ENCODE measurements at regions not wholly inside any gene's neighbourhood (a gene's known extent, or its start where the extent isn't known, plus 50 kb on each side); places are given as distances from the start of the nearest gene placed in this dataset.

GRCh38 chr9:631596-631995 lies 209.9 kb upstream of the DMRT1 start:
- no peak for DNase-seq

GRCh38 chr9:633461-633860 lies 208.0 kb upstream of the DMRT1 start:
- DNase-seq: no peak

- no peak for DNase-seq
Measured at GRCh38 chr9:636931-637591, 204.4 kb upstream of the DMRT1 start.

- DNase-seq: no peak
Measured at GRCh38 chr9:638152-638551, 203.3 kb upstream of the DMRT1 start.

GRCh38 chr9:642014-642413 lies 199.5 kb upstream of the DMRT1 start:
- no peak for DNase-seq

- DNase-seq: no peak
Measured at GRCh38 chr9:643966-644365, 197.5 kb upstream of the DMRT1 start.

- no peak for DNase-seq
Measured at GRCh38 chr9:647522-647921, 194.0 kb upstream of the DMRT1 start.

GRCh38 chr9:649128-650074 lies 192.1 kb upstream of the DMRT1 start:
- DNase-seq: no peak

GRCh38 chr9:650362-650761 lies 191.1 kb upstream of the DMRT1 start:
- no peak for DNase-seq

GRCh38 chr9:651371-651770 lies 190.1 kb upstream of the DMRT1 start:
- no peak for DNase-seq

GRCh38 chr9:652914-653313 lies 188.6 kb upstream of the DMRT1 start:
- no peak for DNase-seq

- no peak for DNase-seq
Measured at GRCh38 chr9:653421-653820, 188.1 kb upstream of the DMRT1 start.

GRCh38 chr9:653856-654387 lies 187.6 kb upstream of the DMRT1 start:
- DNase-seq: no peak

GRCh38 chr9:655875-656274 lies 185.6 kb upstream of the DMRT1 start:
- DNase-seq: no peak

- no peak for DNase-seq
Measured at GRCh38 chr9:656926-657568, 184.4 kb upstream of the DMRT1 start.

- no peak for DNase-seq
Measured at GRCh38 chr9:659286-659685, 182.2 kb upstream of the DMRT1 start.

GRCh38 chr9:660227-660626 lies 181.3 kb upstream of the DMRT1 start:
- DNase-seq: no peak

- no peak for DNase-seq
Measured at GRCh38 chr9:663541-663940, 178.0 kb upstream of the DMRT1 start.

GRCh38 chr9:665296-665695 lies 176.2 kb upstream of the DMRT1 start:
- DNase-seq: no peak

GRCh38 chr9:671997-672396 lies 169.5 kb upstream of the DMRT1 start:
- DNase-seq: no peak

GRCh38 chr9:672851-673250 lies 168.6 kb upstream of the DMRT1 start:
- DNase-seq: no peak

- no peak for DNase-seq
Measured at GRCh38 chr9:673264-673965, 168.1 kb upstream of the DMRT1 start.

GRCh38 chr9:673966-674526 lies 167.5 kb upstream of the DMRT1 start:
- DNase-seq: no peak
